HG03060 (cell line): ENCODE measurements at regions not wholly inside any gene's neighbourhood (a gene's known extent, or its start where the extent isn't known, plus 50 kb on each side); places are given as distances from the start of the nearest gene placed in this dataset.
"Not testable (repeated sequence)": the region's sequence is repeated elsewhere in the genome, so short reads cannot be mapped to it uniquely, and the experiment has no call there.

Source experiments
- ATAC-seq: cut with Tn5 transposase; IDR thresholded peaks from one replicate; pipeline ENCODE4 v1.9.1; 2021; ENCODE audit warnings: low read depth, moderate number of reproducible peaks; ENCODE audit not compliant: unreplicated experiment

DNA sequence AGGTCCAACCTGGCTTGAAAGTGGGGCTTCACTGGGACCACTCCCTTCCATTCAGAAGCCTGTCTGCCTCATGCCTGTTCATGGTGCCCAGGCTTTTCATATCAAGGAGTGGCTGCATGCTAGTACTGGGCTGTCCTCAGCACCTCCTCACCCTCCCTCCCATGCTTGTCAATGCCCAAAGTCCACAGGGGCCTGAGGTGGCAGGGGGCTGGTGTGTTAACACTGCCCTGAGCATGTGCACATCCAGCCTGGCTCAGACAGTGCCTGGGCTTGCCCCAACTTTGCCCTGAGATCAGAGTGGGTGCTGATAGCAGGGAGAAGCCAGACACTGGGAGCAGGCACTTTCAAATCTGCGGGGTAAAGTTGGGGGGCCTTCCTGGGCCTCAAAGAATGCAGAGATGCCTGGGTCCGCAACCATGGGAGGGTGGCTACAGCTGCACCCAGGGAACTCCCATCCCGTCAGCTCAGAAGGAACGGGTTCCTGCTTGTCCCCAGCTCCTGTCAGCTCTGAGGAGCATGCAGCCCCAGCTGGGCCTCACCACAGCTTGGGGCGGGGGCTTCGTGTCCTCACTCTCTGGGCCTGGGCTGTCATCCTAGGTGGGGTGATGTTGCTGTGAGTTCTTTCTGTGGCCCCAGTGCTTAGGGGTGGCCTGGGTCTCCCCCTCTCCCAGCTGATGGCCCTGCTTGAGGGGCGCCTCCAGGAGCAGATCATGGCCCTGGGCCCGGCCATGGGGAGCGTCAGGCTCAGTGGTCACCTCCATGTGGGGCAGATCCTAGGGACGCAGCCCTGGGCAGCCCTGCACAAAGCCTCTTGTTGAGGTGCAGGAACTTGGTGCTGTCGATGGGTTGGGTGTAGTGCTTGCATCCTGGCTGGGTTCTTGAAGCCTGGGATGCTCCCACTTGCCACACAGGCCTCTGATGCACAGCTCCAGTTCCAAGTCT lies 830.6 kb upstream of the SLITRK5 start:
- ATAC-seq: no peak

DNA sequence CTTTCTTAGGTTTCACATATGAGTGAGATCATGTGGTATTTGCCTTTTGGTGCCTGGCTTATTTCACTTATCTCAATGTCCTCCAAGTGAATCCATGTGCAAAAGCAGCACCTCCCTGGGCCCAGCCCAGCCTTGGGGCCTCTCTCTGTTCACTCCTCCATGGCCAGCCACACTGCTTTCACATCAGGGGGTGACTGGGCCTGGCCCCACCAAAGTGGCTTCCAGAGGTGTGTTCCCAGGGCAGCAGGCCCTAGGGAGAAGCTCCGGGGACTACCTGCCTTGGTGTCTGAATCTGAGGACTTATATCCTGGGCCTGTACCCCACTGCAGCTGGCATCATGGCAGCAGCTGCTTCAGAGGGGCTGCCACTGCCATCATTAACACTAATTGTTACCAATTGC lies 829.9 kb upstream of the SLITRK5 start:
- ATAC-seq: no peak

DNA sequence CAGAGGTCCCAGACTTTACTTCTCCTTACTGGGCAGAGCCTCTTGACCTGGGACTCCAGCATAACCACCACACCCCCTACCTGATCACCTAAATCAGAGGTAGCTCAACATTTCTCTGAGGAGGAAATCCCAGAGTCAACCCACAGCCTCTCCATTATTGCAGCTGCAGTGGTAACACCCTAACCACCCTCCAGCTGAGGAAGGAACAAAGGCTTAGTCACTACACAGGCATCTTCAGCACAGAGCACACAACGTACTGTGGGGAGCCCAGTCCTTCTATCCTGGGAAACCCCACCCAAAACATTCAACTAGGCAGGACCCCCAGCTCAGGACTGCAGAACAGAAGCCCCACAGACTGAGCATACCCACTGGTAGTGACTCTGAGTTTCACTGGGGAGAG lies 824.7 kb upstream of the SLITRK5 start:
- ATAC-seq: no peak

DNA sequence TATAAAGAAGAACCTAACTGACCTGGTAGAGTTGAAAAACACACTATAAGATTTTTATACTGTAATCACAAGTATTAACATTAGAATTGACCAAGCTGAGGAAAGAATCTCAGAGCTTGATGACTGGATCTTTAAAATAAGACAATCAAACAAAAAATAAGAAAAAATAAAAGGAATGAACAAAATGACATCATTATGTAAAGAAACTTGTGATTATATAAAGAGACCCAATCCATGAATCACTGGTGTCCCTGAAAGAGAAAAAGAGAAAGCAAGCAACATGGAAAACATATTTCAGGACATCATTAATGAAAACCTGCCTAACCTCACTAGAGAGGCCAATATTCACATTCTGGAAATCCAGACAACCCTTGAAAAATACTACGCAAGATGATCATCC lies 822.5 kb upstream of the SLITRK5 start:
- no peak for ATAC-seq

DNA sequence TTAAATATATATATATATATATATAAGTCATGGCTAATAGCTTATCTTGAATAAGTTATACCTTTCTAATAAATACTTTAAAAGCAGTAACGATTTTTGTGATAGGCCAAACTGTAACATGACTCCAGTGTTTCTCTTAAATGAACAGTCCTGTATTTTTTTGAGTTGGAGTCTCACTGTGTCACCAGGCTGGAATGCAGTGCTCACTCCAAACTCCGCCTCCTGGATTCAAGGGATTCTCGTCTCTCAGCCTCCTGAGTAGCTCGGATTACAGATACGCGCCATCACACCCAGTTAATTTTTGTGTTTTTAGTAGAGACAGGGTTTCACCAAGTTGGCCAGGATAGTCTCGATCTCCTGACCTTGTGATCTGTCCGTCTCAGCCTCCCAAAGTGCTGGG lies 814.2 kb upstream of the SLITRK5 start:
- no peak for ATAC-seq

DNA sequence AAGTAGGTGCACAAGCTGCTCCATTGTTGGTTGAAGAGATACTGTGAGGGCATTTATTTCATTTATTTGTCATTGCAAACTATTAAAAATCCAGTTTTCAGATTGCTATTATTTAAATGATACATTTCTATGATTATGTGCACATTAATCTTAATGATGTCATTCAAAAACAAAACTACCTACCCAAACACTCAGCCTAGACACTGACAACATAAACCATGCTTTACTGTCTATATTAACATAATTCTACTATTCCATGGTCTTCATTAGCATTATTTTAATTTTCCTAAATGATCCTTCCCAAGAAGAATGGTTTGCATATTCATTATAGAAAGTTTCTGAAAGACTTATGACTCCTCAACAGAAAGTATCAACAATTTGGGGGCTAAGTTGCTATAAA lies 813.0 kb upstream of the SLITRK5 start:
- no peak for ATAC-seq

DNA sequence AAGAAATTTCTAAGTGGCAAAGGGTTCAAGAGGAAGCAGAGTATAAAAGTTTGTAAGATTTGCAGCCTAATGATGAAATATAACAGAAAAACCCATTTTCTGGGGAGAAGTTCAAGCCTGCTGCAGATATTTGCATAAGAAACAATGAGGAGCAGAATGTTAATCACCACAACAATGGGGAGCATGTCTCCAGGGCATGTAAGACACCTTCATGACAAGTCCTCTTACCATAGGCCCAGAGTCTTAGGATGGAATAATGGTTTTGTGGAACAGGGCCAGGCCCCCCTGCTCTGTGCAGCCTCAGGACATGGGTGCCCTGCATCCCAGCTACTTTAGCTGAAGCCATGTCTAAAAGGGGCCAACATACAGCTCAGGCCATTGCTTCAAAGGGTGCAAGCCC lies 809.0 kb upstream of the SLITRK5 start:
- ATAC-seq: no peak

DNA sequence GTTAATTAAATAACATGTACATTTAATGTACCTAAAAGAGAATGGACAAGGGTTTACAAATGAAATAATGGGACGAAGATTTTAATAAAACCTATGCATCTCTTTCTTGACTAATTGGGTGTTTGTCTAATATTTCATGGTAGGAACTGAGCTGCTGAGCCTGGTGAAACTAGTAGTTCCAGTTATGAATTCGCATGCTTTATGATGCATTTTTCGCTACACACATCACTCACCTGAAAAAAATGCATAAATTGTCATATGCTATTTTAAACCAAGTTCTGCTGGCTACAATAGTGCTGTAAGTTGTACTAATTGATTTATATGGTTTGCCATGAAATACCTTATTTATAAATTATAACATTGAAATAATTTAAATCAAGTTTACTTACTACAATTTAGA lies 806.8 kb upstream of the SLITRK5 start:
- no peak for ATAC-seq

DNA sequence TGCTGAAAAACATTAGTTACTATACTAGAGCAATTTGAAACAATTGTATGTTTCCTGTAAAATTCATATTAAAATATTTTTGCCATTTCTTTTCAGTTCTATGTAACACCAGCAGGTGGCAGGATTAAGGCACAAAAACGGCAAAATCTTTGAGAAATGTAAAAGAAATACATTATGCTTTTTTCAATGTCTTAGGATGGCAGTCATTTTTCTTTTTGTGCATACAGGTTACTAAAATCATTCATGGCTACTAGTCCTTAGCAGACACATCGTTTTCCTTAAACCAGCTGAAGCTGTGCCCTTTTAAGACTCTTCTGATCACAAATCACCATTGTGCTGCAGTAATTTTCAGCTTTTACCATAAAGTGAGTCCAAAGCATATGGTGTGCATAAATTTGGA lies 800.7 kb upstream of the SLITRK5 start:
- no peak for ATAC-seq

DNA sequence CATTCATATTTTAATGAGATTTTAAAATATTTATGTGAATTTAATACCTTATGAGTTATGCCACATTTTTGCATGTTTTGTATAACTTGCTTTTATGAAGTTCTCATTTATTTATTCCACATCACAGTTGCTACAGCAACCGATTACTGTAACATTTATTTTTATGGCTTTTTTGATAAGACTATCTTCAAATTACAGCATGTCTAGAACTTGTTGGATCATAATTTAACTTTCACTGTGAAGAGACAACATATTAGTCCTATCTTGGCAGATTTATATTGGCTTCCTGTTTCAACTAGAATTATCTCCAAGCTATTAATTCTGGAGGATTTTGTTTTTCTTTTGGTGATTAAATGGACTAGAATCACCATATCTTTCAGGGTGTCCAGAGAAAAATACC lies 793.7 kb upstream of the SLITRK5 start:
- ATAC-seq: no peak

DNA sequence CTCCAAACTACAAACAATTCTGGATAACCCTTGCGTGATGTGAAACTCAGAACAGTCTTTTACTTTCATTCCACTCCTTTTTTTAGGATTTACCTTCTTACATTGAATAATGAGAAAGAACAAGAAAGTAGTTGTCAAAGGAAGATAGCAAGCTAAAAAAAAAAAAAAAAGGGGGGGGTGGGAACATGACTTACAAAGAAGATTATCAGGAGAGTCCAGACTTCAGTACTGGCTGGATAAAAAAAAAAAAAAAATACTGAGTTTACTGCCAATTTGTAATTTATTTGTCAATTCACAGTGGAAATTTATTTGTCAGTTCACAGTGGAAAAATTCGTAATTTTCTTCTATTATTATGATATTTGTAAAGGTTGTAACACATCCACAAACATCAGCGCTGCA lies 792.4 kb upstream of the SLITRK5 start:
- no peak for ATAC-seq

DNA sequence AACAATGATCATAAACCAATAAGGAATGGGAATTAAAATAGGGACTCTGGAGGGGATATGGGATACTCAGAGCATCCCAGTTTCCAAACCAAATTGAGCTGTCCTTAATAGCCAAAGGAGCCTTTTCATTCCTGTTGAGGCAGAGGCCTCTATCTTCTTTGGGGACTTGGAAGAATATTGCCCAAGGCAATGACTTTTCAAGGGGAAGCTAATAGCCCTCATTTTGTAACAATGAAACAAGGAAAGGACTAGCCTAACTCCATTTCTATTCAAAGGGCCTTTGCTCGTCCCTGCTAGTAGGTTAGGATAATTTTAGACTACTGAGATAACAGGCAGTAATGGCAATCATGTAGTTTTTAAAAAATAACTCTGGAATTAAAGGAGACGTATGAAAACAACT lies 789.8 kb upstream of the SLITRK5 start:
- no peak for ATAC-seq

DNA sequence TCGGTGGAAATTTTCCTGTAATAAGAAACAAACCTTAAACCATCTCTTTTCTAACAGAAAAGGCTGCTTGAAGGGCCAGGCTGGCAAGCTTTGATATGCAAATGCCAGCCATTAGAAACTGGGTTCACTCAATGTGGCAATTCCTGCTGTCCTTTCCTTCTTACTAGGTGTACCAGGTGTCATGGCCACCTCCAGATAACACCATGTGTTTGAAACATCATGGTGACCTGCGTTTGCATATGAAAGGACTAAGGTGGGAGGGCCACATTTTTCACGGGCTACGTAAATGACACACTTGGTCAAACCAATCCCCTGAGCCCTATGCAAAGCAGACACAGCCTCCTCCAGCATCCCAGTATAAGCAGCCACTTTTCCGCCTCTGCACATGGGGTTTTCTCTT lies 789.1 kb upstream of the SLITRK5 start:
- ATAC-seq: no peak

DNA sequence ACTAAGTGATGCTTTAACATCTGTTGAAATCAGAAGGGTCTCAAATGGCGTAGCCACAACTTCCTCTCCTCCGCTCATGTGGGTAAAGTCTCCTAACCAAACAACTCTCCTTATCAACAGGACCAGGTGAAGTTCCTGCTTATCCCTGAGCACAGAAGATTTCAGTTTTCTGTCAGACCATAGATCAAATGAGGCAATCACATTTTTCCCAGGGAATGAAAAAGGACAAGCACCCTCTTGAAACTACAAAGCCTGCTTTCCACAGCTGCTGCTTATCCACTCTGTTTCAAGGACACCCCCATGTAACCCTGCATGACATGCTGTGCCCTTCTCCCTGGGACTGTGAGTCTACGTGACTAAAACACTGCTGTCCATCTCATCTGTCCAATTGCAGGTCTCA lies 788.3 kb upstream of the SLITRK5 start:
- ATAC-seq: no peak

DNA sequence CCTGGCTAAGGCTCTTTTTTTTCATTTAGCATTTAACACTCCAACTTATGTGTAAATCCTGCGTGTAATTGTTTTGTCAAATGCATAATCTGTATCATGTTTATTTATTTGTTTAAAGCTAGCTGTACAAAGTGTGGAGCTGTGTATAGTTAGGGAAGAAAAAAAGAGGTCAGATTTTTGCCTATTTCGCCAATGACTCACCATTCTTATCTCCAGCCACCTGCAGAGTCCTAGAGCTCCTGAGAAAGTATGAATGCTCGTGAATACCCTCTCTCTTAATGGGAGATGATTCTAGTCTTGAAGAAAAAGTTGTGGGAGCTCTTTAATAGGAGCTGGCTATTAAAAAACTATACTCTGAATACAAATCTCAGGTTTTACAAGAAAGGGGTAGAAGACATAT lies 778.8 kb upstream of the SLITRK5 start:
- no peak for ATAC-seq

DNA sequence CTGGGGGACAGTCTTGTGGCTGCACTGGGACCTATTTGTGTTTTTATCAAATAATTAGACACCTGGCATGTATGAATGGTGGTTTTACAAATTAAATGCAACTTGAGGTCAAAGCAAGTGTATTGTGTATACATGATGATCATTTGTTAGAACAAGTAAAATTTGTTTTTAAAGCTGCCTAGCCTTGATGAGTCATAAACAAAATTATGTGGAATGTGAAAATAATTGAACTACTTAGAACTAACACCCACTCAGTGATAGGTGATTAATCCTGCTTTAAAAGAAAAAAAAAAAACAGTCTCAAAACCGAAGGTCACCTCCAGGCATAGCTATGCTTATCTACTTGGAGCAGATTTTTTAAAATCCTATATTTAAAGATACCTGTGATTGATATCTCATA lies 770.3 kb upstream of the SLITRK5 start:
- no peak for ATAC-seq

DNA sequence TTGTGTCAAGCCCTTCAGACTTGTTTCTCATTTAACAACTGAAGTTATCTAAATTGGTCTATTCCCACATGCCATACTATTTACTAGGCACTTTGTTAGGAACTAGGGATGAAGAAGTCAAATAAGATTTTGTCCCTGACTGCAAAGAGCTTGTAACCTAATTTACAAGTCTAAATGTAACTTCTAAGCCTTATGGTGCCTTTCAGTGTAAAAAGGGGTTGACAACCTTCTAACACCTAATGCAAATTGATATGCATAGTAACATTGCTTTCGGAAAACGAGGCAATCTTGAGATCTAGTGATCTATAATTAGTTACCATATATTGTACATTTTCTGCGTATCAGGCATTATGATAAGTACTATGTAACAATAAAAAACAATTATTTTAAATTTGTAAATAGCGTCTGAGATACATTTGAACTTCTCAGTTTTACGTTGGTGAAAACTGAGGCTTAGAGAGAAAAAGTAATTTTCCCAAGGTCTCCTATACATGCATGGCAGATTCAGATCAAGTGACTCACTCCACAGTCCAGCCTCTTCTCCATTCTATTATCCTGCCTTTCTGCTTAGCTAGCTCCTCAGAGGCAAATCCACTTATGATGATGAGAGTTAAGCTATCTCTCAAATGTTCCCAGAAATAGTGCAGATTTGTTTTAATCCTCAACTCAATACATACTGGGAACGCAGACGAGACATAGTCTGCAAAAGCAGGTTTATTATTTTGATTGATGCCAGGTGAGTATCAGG lies 764.9 kb upstream of the SLITRK5 start:
- ATAC-seq: no peak

DNA sequence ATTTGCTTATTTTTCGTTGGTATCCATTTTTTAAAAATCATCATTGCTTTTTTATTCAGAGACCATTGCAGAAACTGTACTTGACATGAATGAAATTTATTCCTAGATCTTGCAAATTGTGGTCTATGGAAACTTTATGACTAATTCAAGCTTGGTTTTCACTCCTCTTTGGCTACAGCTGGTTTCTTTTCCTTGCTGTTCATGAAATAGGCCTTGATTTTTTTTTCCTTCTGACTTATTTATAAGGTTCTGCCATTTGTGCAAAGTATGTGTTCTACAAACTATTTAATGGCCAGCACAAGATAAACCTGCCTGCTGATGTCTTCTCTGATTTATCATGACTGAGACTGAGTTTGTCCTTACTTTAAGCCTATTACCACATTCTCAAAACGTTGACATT lies 764.0 kb upstream of the SLITRK5 start:
- no peak for ATAC-seq

DNA sequence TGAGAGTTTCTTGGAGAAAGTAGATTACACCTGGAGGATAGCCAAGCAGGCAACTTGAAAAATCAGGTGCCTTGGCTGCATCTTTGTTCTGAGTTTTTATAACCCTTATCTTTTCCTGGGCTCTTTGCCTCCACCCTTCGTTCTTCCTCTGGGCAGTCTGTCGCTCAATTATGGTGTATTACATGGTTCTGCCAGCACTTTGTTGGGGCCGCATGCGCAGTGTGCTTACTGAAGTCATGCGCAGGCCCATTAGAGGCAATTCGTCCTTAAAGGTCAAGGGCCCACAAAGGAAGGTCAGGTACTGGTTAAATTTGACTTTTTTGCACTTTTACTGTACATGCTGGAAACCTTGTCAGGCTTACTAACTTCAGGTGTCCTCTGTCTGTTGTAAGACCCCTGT lies 761.9 kb upstream of the SLITRK5 start:
- ATAC-seq: no peak

DNA sequence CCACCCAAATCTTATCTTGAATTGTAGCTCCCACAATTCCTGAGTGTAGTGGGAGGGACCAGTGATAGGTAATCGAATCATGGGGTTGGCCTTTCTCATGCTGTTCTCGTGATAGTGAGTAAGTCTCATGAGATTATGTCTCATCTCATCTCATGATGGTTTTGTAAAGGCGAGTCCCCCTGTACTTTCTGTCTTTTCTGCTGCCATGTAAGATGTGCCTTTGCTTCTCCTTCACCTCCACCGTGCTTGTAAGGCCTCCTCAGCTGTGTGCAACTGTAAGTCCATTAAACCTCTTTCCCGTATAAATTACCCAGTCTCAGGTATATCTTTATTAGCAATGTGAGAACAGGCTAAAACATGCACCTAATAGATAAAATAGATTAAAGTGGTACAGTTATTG lies 756.4 kb upstream of the SLITRK5 start:
- no peak for ATAC-seq

DNA sequence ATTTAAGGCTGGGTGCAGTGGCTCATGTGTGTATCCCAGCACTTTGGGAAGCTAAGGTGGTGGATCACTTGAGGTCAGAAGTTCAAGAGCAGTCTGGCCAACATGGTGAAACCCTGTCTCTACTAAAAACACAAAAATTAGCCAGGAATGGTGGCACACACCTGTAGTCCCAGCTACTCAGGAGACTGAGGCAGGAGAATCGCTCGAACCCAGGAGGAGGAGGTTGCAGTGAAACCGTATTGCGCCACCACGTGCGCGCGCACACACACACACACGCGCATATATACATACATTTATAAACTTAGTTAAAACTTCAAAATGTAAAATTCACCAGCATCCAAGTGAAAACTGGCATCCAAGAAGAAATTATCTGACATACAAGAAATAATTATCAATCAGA lies 753.7 kb upstream of the SLITRK5 start:
- not testable (repeated sequence) for ATAC-seq

DNA sequence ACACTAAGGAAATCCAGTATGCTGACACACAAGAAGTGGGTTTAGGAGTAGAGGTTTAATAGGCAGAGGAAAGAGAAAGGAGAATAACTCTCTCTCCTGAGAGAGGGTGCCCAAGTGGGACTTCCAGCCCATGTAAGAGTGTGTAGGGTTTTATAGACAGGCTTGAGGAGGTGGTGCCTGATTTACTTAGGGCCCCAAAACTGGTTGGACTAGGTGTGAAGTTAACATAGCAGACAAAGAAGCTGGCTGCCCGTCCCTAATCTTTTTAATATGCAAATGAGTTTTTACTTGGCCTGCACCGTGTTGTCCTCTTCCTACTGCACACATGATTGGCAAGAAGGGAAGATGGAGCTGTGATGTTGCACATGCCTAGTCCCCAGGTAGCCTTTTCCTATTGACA lies 752.5 kb upstream of the SLITRK5 start:
- no peak for ATAC-seq
